GM19397 (cell line): ENCODE measurements at regions not wholly inside any gene's neighbourhood (a gene's known extent, or its start where the extent isn't known, plus 50 kb on each side); places are given as distances from the start of the nearest gene placed in this dataset.

Experiments
- ATAC-seq: cut with Tn5 transposase; IDR thresholded peaks from one replicate; pipeline ENCODE4 v1.9.1; 2021; ENCODE audit warnings: mild to moderate bottlenecking, moderate library complexity; ENCODE audit not compliant: unreplicated experiment

- no peak for ATAC-seq
These were observed 469.1 kb downstream of the TSHZ3 start for GRCh38 chr19:30880151-30880550.

GRCh38 chr19:30879736-30880135 lies 469.5 kb downstream of the TSHZ3 start:
- no peak for ATAC-seq

DNA sequence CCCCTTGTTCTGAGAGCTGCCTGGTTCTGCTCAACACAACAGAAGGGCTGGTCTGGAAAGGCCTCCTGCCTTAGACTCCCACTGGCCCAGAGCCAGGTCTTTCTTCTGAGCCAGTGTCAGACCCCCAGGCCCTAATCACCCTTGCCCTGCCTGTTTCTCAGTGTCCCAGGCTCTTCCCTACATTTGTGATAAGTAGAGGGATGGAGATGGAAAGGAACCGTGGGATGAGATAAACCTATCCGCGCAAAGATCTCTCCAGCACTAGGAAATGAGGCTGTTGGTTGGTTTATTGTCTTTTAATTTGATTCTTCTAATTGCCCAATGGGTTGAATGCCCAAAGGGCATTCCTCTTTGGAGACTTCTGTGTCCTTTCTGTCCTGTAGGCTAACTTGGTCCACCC lies 470.0 kb downstream of the TSHZ3 start:
- no peak for ATAC-seq

DNA sequence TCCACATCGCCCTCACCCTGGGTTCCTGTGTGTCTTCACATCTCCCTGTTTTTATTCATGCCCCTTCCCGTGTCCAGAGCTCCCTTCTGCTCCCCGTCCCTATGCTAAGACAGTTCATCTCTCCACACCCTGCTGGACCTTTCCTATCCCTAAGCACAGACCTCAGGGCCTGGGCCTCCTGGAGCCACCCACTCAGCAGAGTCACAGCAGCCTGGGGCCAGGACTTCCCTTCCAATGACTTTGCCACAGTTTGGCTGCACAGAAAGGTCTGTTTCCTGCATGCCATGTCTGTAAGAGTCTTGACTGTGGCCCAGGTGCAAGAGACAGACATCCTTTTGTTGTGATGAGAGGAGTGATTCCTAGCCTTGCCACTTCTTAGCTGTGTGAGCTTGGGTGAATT lies 470.7 kb downstream of the TSHZ3 start:
- ATAC-seq = no peak

DNA sequence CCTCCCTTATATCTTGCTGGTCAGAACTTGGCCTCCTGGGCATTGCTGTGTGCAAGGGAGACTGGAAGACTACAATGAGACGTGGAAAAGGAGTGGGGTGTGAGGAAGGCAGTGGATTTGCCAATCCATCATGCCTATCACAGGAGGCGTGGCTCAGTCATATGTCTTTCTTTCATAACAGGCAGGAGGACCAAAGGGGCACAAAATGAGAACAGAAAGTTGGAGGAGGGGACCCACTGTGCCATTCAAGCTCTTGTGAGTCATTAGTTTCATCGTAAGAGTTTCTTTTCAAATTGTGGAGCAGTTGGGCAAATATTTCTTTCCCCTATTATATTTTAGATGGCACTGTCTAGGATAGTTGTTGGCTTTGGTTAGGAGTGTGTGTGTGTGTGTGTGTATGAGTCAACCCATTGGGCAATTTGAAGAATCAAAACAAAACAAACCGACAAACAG lies 471.5 kb downstream of the TSHZ3 start:
- ATAC-seq = no peak

DNA sequence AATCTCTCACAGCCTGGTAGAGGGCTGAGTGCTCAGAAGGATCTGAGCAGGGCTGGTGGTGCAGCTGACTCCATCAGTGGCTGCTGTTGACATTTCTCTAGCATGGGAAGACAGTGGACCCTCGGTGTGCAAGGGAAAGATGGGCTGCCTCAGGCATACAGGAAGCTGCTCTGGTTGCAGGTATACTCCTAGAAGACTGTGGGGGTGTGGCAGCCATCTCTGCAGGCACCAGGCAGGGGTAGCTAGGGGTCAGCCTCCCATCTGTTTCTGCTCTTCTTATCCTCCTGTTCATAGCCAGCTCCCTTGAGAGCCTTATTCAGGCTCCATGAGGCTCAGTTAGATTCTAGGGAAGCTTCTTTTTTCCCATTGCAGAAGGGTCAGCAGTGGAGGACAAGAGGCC lies 475.5 kb downstream of the TSHZ3 start:
- no peak for ATAC-seq

- ATAC-seq = no peak
These were observed 476.2 kb downstream of the TSHZ3 start for GRCh38 chr19:30873003-30873402.

GRCh38 chr19:30871979-30872378 lies 477.3 kb downstream of the TSHZ3 start:
- ATAC-seq = no peak

GRCh38 chr19:30870876-30871275 lies 478.4 kb downstream of the TSHZ3 start:
- ATAC-seq = no peak

DNA sequence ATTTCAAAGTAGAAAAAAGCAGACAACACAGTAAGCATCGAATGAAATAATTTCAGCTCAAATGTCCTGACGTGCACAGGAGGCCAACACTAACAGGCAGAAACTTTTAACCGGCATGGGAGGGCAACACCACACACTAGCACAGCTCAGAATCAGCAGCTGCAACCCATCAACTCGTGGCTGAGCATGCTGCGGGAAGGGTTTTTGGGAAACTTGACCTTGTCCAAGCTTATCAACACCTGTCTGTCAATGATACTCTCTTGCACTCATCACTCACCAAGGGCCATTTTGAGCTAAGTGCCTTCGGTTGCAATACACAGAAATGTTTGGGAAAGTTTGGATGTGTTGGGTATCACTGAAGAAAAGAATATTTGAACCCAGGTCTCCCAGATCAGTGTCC lies 483.7 kb downstream of the TSHZ3 start:
- no peak for ATAC-seq

GRCh38 chr19:30864391-30865215 lies 484.6 kb downstream of the TSHZ3 start:
- ATAC-seq = no peak

GRCh38 chr19:30862876-30863275 lies 486.4 kb downstream of the TSHZ3 start:
- ATAC-seq = no peak

DNA sequence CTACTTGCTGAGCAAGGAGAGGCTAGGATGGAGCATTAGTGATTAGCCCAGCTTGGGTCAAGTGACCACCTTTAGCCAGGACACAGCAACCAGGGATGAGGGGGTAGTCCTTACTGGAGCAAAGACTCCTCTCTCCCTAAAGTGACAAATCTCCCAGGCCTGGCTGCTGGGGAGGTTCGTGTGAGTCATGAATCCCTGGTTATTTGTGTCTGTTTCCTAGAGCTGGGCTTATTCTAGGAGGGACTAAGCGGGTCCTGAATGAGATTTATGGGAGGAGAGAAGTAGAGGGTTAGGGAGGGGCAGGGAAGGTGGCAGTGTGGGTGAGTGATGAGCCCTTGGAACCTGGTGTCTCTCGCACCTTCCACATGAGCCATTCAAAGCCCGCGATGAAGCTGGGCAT lies 487.3 kb downstream of the TSHZ3 start:
- ATAC-seq = no peak

- no peak for ATAC-seq
These were observed 485.8 kb downstream of the ZNF536 start for GRCh38 chr19:30857966-30858490.

- no peak for ATAC-seq
These were observed 485.2 kb downstream of the ZNF536 start for GRCh38 chr19:30857388-30857787.

DNA sequence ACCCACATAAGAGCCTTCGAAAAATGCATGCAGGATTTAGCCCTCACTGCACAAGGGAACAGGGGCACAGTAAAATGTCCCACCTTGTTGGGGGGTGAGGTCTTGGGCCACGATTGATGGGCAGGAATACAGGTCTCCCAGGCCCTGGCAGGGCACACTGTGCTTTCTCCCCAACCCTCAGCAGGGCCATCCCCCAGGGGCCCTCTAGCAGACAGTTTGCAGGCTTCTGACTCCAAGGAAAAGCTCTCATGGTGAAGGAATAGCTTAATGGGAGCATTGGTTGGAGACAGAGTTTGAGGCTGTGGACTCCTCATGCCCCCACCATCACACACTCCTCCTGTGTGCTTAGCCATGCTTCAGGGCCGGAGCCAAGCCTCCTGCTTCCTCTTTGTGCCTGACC lies 484.6 kb downstream of the ZNF536 start:
- no peak for ATAC-seq

GRCh38 chr19:30856376-30856775 lies 484.2 kb downstream of the ZNF536 start:
- ATAC-seq = no peak

DNA sequence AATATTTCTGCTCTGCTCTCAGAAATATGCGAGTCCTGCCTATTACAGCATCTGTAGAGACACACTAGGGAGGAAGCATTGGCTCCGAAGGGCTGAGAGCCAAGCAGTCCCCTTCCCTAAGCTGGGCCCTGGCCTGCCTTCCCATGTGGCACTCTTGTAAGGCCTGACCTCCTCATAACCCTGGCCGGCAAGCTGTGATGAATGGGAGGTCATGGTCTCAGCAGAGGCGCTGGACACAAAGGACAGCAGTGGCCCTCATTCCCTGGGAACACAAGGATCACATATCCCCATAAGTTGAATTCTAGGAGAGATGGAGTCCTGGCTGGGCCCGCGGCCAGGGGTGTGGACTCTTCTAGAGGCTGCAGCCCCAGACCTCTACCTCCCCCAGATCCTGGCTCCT lies 483.3 kb downstream of the ZNF536 start:
- ATAC-seq = no peak

GRCh38 chr19:30854661-30855060 lies 482.5 kb downstream of the ZNF536 start:
- no peak for ATAC-seq

DNA sequence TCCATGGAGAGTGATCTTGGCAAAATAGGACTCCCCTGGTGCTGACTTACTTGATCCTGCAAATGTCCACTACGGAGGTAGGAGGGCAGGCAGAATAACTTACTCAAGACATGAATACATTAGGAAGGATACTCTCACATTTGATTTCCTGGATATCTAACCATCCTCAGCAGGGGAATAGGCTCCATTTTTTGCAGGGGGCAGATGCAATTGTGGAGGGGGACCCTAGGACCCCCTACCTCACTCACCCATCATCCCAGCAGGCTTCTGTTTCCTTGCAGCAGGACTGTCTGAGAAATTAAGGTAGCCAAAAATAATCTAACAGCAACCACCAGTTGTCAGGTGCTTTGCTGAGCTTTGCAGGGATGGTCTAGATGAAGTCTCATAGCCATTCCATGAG lies 482.0 kb downstream of the ZNF536 start:
- ATAC-seq = no peak

DNA sequence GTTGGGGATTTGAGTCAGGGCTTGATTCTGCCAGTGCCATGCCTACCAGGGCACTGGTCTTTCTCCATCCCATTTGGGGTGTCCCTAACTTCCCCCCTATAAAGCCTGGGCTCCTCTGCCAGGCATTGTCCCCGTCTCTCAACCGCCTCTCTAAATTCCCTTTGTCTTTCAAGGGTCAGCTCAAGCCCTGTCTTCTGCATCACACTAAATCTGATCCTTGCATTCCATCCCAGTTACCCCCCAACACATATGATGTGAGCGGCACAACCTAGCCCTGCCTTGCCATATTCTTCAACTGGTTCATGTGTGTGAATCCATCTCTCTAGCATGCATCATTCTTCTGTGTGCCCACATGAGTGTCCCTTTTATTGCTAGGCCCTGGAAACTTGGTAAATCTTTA lies 480.9 kb downstream of the ZNF536 start:
- ATAC-seq = no peak

DNA sequence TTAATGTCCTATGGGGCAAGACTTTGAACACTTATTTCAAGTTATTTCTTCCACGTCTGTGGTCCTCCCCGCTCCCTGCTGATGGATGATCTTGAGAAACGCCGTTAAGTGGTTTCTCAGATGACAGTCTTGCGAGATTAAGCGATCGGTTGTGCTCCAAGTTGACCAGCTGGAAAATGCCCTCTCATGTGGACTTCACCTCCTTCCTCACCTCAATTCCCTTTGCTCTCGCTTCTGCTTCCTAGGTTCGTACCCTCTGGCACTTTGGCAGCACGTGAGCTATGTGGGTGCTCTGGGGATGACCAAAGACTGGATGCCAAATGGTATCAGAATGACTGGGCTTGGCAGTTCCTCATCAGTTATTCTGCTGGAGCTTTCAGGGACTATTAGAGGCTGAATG lies 480.0 kb downstream of the ZNF536 start:
- ATAC-seq = no peak

GRCh38 chr19:30851646-30852045 lies 479.5 kb downstream of the ZNF536 start:
- no peak for ATAC-seq
